OCI-LY7 (cell line): ENCODE measurements at regions not wholly inside any gene's neighbourhood (a gene's known extent, or its start where the extent isn't known, plus 50 kb on each side); places are given as distances from the start of the nearest gene placed in this dataset.

Source experiments
- BruUV-seq: library from RNA; stranded (reverse); fragments of 400-500 nt; replicated peaks from 2 replicates; lab custom pipeline; 2021; lab: Mats Ljungman, UMichigan
- CTCF ChIA-PET: fragments of 300-600 bp; sonication (Branson Sonifier 250); formaldehyde crosslinking; loops from one replicate; lab custom pipeline; 2022; ENCODE audit warnings: antibody characterized with exemption; ENCODE audit not compliant: unreplicated experiment; lab: Charles Lee
- POLR2A ChIA-PET: fragments of 300-600 bp; sonication (Branson Sonifier 250); formaldehyde crosslinking; loops from one replicate; lab custom pipeline; 2022; ENCODE audit warnings: antibody characterized with exemption; lab: Charles Lee
- DNase-seq: peaks from one replicate; pipeline ENCODE4 v3.0.0-alpha.2; 2015; ENCODE audit warnings: low spot score
- H2AFZ ChIP-seq: fragments of 200-600 bp; sonication (generic), shearing (Covaris generic); 2 replicates; pipeline ENCODE4 v1.6.1; 2014; ENCODE audit warnings: mild to moderate bottlenecking, antibody characterized with exemption, low read length, moderate library complexity
- H3K27ac ChIP-seq: fragments of 200-600 bp; sonication (generic); 2 replicates; pipeline ENCODE4 v1.5.1; 2014; ENCODE audit warnings: mixed run types, low read depth, mild to moderate bottlenecking, moderate library complexity, low read length, inconsistent platforms; ENCODE audit not compliant: poor library complexity, severe bottlenecking
- H3K36me3 ChIP-seq: fragments of 200-600 bp; sonication (generic); 2 replicates; pipeline ENCODE4 v1.6.1; 2014; ENCODE audit warnings: mild to moderate bottlenecking, antibody characterized with exemption, low read length, moderate library complexity, mixed read lengths; ENCODE audit not compliant: insufficient read depth
- H3K4me1 ChIP-seq: fragments of 200-600 bp; sonication (generic); 2 replicates; pipeline ENCODE4 v1.5.1; 2014; ENCODE audit warnings: mild to moderate bottlenecking, low read length; ENCODE audit not compliant: insufficient read depth, poor library complexity, severe bottlenecking
- H3K4me2 ChIP-seq: fragments of 200-600 bp; sonication (generic); 2 replicates; pipeline ENCODE4 v1.6.1; 2014; ENCODE audit warnings: mild to moderate bottlenecking, low read length
- H3K4me3 ChIP-seq: fragments of 200-600 bp; sonication (generic); 2 replicates; pipeline ENCODE4 v1.5.1; 2014; ENCODE audit warnings: mild to moderate bottlenecking, low read depth, low read length; ENCODE audit not compliant: poor library complexity, severe bottlenecking
- H3K79me2 ChIP-seq: fragments of 200-600 bp; sonication (generic); 2 replicates; pipeline ENCODE4 v1.6.1; 2016; ENCODE audit warnings: low read depth, mild to moderate bottlenecking, low read length, moderate library complexity, mixed read lengths; ENCODE audit not compliant: insufficient read depth
- H3K9me2 ChIP-seq: fragments of 200-600 bp; sonication (generic); 2 replicates; pipeline ENCODE4 v1.6.1; 2016; ENCODE audit warnings: mild to moderate bottlenecking, low read length, mixed read lengths; ENCODE audit not compliant: insufficient read depth
- H3K9me3 ChIP-seq: fragments of 200-600 bp; sonication (generic); 2 replicates; pipeline ENCODE4 v1.6.1; 2014; ENCODE audit warnings: mild to moderate bottlenecking, mixed run types, low read length, mixed read lengths
- H4K20me1 ChIP-seq: fragments of 200-600 bp; sonication (generic); 2 replicates; pipeline ENCODE4 v1.6.1; 2014; ENCODE audit warnings: mild to moderate bottlenecking, antibody characterized with exemption, low read length, moderate library complexity, mixed read lengths; ENCODE audit not compliant: insufficient read depth
- CTCF ChIP-seq: fragments of 200-600 bp; sonication (generic); conservative IDR thresholded peaks from 2 replicates; pipeline ENCODE4 v1.5.1; 2014; ENCODE audit warnings: mild to moderate bottlenecking, antibody characterized with exemption, low read length, moderate library complexity, mixed read lengths
- EZH2phosphoT487 ChIP-seq: fragments of 200-600 bp; sonication (generic); IDR thresholded peaks from 2 replicates; pipeline ENCODE4 v1.6.1; 2018; ENCODE audit warnings: low read depth, borderline replicate concordance, mild to moderate bottlenecking, mixed run types, antibody characterized with exemption, low read length, moderate library complexity, mixed read lengths
- intact Hi-C: fragments of 100-400 bp; cut with micrococcal nuclease; formaldehyde crosslinking; loops from one replicate; pipeline ENCODE4 v1.10.0; 2022; ENCODE audit not compliant: unreplicated experiment

GRCh38 chr2:15714002-15714401 is 122.3 kb downstream of the DDX1 start:
- POLR2A ChIA-PET: no interaction called here
- no peak overlapping the region for H3K4me2 ChIP-seq
- H3K9me2 ChIP-seq: no peaks in the 10 kb centered on the region

GRCh38 chr2:15714609-15715008 is 122.9 kb downstream of the DDX1 start:
- no peak overlapping the region for H3K27ac ChIP-seq
- ChIA-PET CTCF (no interaction called here), POLR2A (no interaction called here)
- H3K79me2 ChIP-seq: no peaks in the 10 kb centered on the region
- H3K4me2 ChIP-seq: no peak overlapping the region
- H3K9me2 ChIP-seq: no peaks in the 10 kb centered on the region
- no TSS peak for BruUV-seq
- H3K4me1 ChIP-seq: no peaks in the 10 kb centered on the region
- intact Hi-C loops: no loop called here
- DNase-seq: no peak
- H2AFZ ChIP-seq: no peak overlapping the region
- no peaks in the 10 kb centered on the region for H4K20me1 ChIP-seq
- TF ChIP-seq EZH2phosphoT487 (no peak), CTCF (no peak)
- H3K9me3 ChIP-seq: no peaks in the 10 kb centered on the region
- H3K4me3 ChIP-seq: no peak overlapping the region
- H3K36me3 ChIP-seq: no peaks in the 10 kb centered on the region

More at GRCh38 chr2:15714002-15714401, 122.3 kb downstream of the DDX1 start:
- H3K79me2 ChIP-seq: no peaks in the 10 kb centered on the region
- no peak overlapping the region for H3K4me3 ChIP-seq
- no peak overlapping the region for H3K27ac ChIP-seq
- TF ChIP-seq CTCF (no peak), EZH2phosphoT487 (no peak)
- no peak for DNase-seq
- no peaks in the 10 kb centered on the region for H3K9me3 ChIP-seq
- no TSS peak for BruUV-seq
- H3K4me1 ChIP-seq: no peaks in the 10 kb centered on the region
- intact Hi-C loops: no loop called here
- H3K36me3 ChIP-seq: no peaks in the 10 kb centered on the region
- H4K20me1 ChIP-seq: no peaks in the 10 kb centered on the region
- H2AFZ ChIP-seq: no peak overlapping the region
- CTCF ChIA-PET: no interaction called here

- no peaks in the 10 kb centered on the region for H3K9me3 ChIP-seq
- ChIA-PET CTCF (no interaction called here), POLR2A (interaction anchor here (0.8 kb wide), 1 partner anchor 1323 kb away, joined by 3 read pairs; no protein-coding TSS in a partner anchor)
- no peak for TF ChIP-seq CTCF
- TF ChIP-seq EZH2phosphoT487: no peak
- H3K4me1 ChIP-seq: no peaks in the 10 kb centered on the region
- no peaks in the 10 kb centered on the region for H3K9me2 ChIP-seq
- H2AFZ ChIP-seq: no peak overlapping the region
- DNase-seq: no peak
- H3K4me3 ChIP-seq: no peak overlapping the region
- no peaks in the 10 kb centered on the region for H3K79me2 ChIP-seq
- no peak overlapping the region for H3K27ac ChIP-seq
- intact Hi-C loops: no loop called here
- no peaks in the 10 kb centered on the region for H4K20me1 ChIP-seq
- BruUV-seq: no TSS peak
- no peaks in the 10 kb centered on the region for H3K36me3 ChIP-seq
- no peak overlapping the region for H3K4me2 ChIP-seq
These were observed 123.9 kb downstream of the DDX1 start for GRCh38 chr2:15715596-15715995.
